ENCODE measurements at regions not wholly inside any gene's neighbourhood (a gene's known extent, or its start where the extent isn't known, plus 50 kb on each side); places are given as distances from the start of the nearest gene placed in this dataset.

DNA sequence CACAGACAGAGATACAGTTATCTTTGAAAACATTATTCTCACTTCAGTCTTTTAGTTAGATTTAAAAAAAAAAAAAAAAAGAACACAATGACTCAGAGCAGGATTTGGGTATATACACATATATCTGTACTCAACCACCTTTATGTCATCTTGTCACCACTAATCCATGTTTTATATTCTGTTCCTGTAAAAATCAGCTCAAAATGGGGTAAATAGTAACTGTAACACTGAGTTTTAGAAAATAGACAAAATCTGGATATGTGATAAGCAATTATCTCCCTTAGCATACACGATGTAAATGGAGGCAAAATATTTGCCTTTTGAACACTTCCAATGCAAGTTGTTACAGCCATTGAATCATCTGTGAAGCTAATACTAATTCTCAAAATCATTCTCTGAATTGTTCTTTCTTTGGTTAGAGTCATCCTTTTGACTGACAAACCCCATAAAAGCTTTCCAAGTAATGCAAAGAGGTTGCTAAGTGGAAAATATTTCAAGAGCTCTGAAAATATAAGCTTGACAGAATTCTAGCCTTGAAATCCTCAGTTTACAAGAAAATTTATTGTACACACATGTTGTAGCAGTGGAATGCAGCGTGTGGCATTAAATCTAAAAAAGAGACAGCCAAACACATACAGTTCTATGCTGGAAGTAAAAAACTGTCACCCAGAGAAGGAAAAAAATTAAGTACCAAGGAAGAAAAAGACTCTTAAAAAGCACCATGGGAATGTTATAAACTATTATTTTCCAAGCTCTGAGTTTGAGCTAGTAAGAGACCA, 502.2 kb upstream of the PHF14 start:
- no peak for TF ChIP-seq EZH2 (IDR thresholded peaks at IDR 0.05; ENCODE audit: borderline replicate concordance, low read length)
- TF ChIP-seq, protein P1, sequence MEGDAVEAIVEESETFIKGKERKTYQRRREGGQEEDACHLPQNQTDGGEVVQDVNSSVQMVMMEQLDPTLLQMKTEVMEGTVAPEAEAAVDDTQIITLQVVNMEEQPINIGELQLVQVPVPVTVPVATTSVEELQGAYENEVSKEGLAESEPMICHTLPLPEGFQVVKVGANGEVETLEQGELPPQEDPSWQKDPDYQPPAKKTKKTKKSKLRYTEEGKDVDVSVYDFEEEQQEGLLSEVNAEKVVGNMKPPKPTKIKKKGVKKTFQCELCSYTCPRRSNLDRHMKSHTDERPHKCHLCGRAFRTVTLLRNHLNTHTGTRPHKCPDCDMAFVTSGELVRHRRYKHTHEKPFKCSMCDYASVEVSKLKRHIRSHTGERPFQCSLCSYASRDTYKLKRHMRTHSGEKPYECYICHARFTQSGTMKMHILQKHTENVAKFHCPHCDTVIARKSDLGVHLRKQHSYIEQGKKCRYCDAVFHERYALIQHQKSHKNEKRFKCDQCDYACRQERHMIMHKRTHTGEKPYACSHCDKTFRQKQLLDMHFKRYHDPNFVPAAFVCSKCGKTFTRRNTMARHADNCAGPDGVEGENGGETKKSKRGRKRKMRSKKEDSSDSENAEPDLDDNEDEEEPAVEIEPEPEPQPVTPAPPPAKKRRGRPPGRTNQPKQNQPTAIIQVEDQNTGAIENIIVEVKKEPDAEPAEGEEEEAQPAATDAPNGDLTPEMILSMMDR (conservative IDR thresholded peaks at IDR 0.05 in 1 of 2, IDR thresholded peaks at IDR 0.05 in 1 of 2; ENCODE audit: extremely low read depth in 1 of 2, insufficient read depth in 1 of 2, low read depth in 1 of 2, low read length in 2 of 2): no peak

Data from mammary epithelial cell (primary cell).